ENCODE measurements at regions not wholly inside any gene's neighbourhood (a gene's known extent, or its start where the extent isn't known, plus 50 kb on each side); places are given as distances from the start of the nearest gene placed in this dataset.
A peak's percentile ranks its signal among the peaks of the same experiment; 100 is the strongest.
"Not testable (repeated sequence)": the region's sequence is repeated elsewhere in the genome, so short reads cannot be mapped to it uniquely, and the experiment has no call there.

GRCh38 chrX:3881255-3881895 is 167.9 kb upstream of the PRKX start:
- H3K4me3 Mint-ChIP-seq; H3K9me3 Mint-ChIP-seq; H3K36me3 Mint-ChIP-seq (ENCODE audit: insufficient read depth); DNase-seq; H3K4me1 Mint-ChIP-seq (ENCODE audit: low read depth); H3K27me3 Mint-ChIP-seq (ENCODE audit: low read depth): not testable (repeated sequence)
- ATAC-seq: peak; percentile 35 to 36

GRCh38 chrX:3876393-3876792 is 162.9 kb upstream of the PRKX start:
- H3K27me3 Mint-ChIP-seq (ENCODE audit: low read depth); H3K4me1 Mint-ChIP-seq (ENCODE audit: low read depth); ATAC-seq; H3K4me3 Mint-ChIP-seq; H3K9me3 Mint-ChIP-seq; DNase-seq; H3K36me3 Mint-ChIP-seq (ENCODE audit: insufficient read depth): not testable (repeated sequence)

GRCh38 chrX:3875638-3876037 is 162.2 kb upstream of the PRKX start:
- H3K27me3 Mint-ChIP-seq (ENCODE audit: low read depth); ATAC-seq; H3K9me3 Mint-ChIP-seq; H3K36me3 Mint-ChIP-seq (ENCODE audit: insufficient read depth); H3K4me3 Mint-ChIP-seq; DNase-seq; H3K4me1 Mint-ChIP-seq (ENCODE audit: low read depth): not testable (repeated sequence)

- H3K4me1 Mint-ChIP-seq (ENCODE audit: low read depth); ATAC-seq; H3K36me3 Mint-ChIP-seq (ENCODE audit: insufficient read depth); DNase-seq; H3K4me3 Mint-ChIP-seq; H3K27me3 Mint-ChIP-seq (ENCODE audit: low read depth); H3K9me3 Mint-ChIP-seq: not testable (repeated sequence)
Observed at GRCh38 chrX:3872226-3872879, 158.9 kb upstream of the PRKX start.

- H3K9me3 Mint-ChIP-seq; DNase-seq; H3K36me3 Mint-ChIP-seq (ENCODE audit: insufficient read depth); H3K27me3 Mint-ChIP-seq (ENCODE audit: low read depth); H3K4me1 Mint-ChIP-seq (ENCODE audit: low read depth); ATAC-seq; H3K4me3 Mint-ChIP-seq: not testable (repeated sequence)
Observed at GRCh38 chrX:3867067-3867831, 153.8 kb upstream of the PRKX start.

GRCh38 chrX:3858332-3858731 is 144.9 kb upstream of the PRKX start:
- H3K9me3 Mint-ChIP-seq; DNase-seq; H3K4me3 Mint-ChIP-seq; H3K4me1 Mint-ChIP-seq (ENCODE audit: low read depth); ATAC-seq; H3K27me3 Mint-ChIP-seq (ENCODE audit: low read depth); H3K36me3 Mint-ChIP-seq (ENCODE audit: insufficient read depth): not testable (repeated sequence)

GRCh38 chrX:3843522-3844145 is 130.2 kb upstream of the PRKX start:
- H3K27me3 Mint-ChIP-seq (ENCODE audit: low read depth); DNase-seq; H3K4me3 Mint-ChIP-seq; H3K36me3 Mint-ChIP-seq (ENCODE audit: insufficient read depth); H3K4me1 Mint-ChIP-seq (ENCODE audit: low read depth); H3K9me3 Mint-ChIP-seq: not testable (repeated sequence)
- ATAC-seq: peak; percentile 92 to 94

GRCh38 chrX:3842822-3843521 is 129.5 kb upstream of the PRKX start:
- ATAC-seq (peak; percentile 52 to 70), DNase-seq (peak; percentile 41)
- H3K27me3 Mint-ChIP-seq (ENCODE audit: low read depth); H3K4me1 Mint-ChIP-seq (ENCODE audit: low read depth); H3K36me3 Mint-ChIP-seq (ENCODE audit: insufficient read depth); H3K9me3 Mint-ChIP-seq: not testable (repeated sequence)
- peak overlapping the region; percentile 67 for H3K4me3 Mint-ChIP-seq

- not testable (repeated sequence) for DNase-seq; H3K36me3 Mint-ChIP-seq (ENCODE audit: insufficient read depth); H3K4me1 Mint-ChIP-seq (ENCODE audit: low read depth); H3K27me3 Mint-ChIP-seq (ENCODE audit: low read depth); H3K9me3 Mint-ChIP-seq; ATAC-seq; H3K4me3 Mint-ChIP-seq
Observed at GRCh38 chrX:3838754-3839153, 125.3 kb upstream of the PRKX start.

- H3K4me1 Mint-ChIP-seq (ENCODE audit: low read depth); H3K4me3 Mint-ChIP-seq; H3K9me3 Mint-ChIP-seq; H3K36me3 Mint-ChIP-seq (ENCODE audit: insufficient read depth); ATAC-seq; H3K27me3 Mint-ChIP-seq (ENCODE audit: low read depth); DNase-seq: not testable (repeated sequence)
Observed at GRCh38 chrX:3837958-3838643, 124.7 kb upstream of the PRKX start.

- not testable (repeated sequence) for H3K27me3 Mint-ChIP-seq (ENCODE audit: low read depth)
Observed at GRCh38 chrX:3837211-3837610, 123.8 kb upstream of the PRKX start.

GRCh38 chrX:3833761-3834542 is 120.5 kb upstream of the PRKX start:
- not testable (repeated sequence) for H3K36me3 Mint-ChIP-seq (ENCODE audit: insufficient read depth); H3K9me3 Mint-ChIP-seq; H3K4me1 Mint-ChIP-seq (ENCODE audit: low read depth); H3K27me3 Mint-ChIP-seq (ENCODE audit: low read depth); DNase-seq; H3K4me3 Mint-ChIP-seq; ATAC-seq

More at GRCh38 chrX:3837211-3837610, 123.8 kb upstream of the PRKX start:
- not testable (repeated sequence) for H3K4me3 Mint-ChIP-seq; H3K9me3 Mint-ChIP-seq; DNase-seq; H3K4me1 Mint-ChIP-seq (ENCODE audit: low read depth); ATAC-seq; H3K36me3 Mint-ChIP-seq (ENCODE audit: insufficient read depth)

GRCh38 chrX:3830020-3830419 is 116.6 kb upstream of the PRKX start:
- not testable (repeated sequence) for H3K4me1 Mint-ChIP-seq (ENCODE audit: low read depth); H3K4me3 Mint-ChIP-seq; H3K36me3 Mint-ChIP-seq (ENCODE audit: insufficient read depth); DNase-seq; H3K9me3 Mint-ChIP-seq; H3K27me3 Mint-ChIP-seq (ENCODE audit: low read depth); ATAC-seq
